ENCODE measurements at regions not wholly inside any gene's neighbourhood (a gene's known extent, or its start where the extent isn't known, plus 50 kb on each side); places are given as distances from the start of the nearest gene placed in this dataset.
"Not testable (repeated sequence)": the region's sequence is repeated elsewhere in the genome, so short reads cannot be mapped to it uniquely, and the experiment has no call there.

DNA sequence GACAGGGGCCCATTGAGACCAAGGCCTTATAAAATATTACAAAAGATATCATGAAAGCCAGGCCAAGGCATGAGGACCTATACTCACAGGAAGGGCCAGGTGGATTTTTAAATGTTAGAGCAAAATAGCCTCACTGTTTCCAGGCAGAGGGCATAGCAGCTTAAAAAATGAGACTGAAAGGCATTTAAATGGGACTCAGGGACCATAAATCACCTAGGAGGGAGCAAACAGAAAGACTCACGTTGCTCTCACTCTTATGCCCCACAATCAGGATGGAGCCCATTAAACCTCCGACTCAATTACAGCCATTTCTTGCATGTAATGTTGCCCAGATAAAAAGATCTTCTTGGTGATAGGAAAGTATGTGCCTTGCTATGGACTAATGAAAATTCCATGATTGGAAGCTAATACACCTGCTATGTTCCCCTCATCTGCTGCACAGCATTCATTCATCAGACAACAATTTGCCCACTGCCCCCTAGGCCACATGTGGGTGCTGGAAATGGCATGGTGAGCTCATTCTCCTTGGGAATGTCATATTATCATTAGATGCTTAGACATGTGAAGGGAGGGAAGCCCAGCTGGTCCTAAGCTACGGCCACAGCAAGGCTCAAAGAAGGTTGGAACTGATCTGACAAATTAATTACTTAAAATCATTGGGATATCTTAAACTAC is 128.6 kb upstream of the GRIA1 start:
- Histone ChIP-seq H3K27ac (ENCODE audit: insufficient read depth in 1 of 2, low read depth in 1 of 2, low read length in 2 of 2, poor library complexity in 1 of 2, severe bottlenecking in 2 of 2) (no peak overlapping the region), H3K4me3 (ENCODE audit: control insufficient read depth in 1 of 7, extremely low read depth in 1 of 7, insufficient read depth in 4 of 7, low read depth in 2 of 7, low read length in 6 of 7) (no peak overlapping the region), H3K9me3 (ENCODE audit: control extremely low read depth in 1 of 5, control insufficient read depth in 4 of 5, insufficient read depth in 2 of 5, low read depth in 1 of 5, low read length in 4 of 5) (no peaks in the 10 kb centered on the region), H3K4me1 (ENCODE audit: control extremely low read depth in 1 of 4, control insufficient read depth in 4 of 4, insufficient read depth in 4 of 4, low read length in 3 of 4) (no peaks in the 10 kb centered on the region), H3K36me3 (ENCODE audit: control insufficient read depth in 4 of 4, insufficient read depth in 4 of 4, low read length in 3 of 4) (no peaks in the 10 kb centered on the region), H3K27me3 (replicated peaks in 2 of 5; ENCODE audit: control insufficient read depth in 4 of 5, insufficient read depth in 5 of 5, low read length in 4 of 5) (no peaks in the 10 kb centered on the region)
- POLR2A ChIA-PET = no interaction called here
- CTCF ChIA-PET = no interaction called here
- no CpG with 5 or more reads among the region's 3 CpGs for WGBS (ENCODE audit: insufficient coverage)
- DNase-seq = no peak

DNA sequence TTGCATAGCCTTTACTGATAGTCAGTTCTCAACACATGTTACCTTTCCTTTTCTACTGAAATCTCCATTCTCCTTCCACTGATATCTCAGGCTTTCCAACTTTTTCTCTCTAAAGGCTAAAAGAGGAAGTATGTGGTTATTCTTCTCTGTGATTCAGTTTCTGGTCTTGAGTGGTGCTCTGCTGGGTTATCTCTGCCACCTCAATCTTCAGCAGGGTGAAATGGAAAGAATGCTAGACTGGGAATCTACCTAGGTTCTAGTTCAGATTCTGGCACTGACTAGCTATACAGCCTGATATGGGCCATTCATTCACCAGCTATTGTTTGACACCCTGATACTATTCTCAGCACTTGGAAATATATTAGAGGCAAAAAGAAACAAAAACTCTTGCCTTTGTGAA is 124.9 kb upstream of the GRIA1 start:
- Histone ChIP-seq H3K4me1 (ENCODE audit: control extremely low read depth in 1 of 4, control insufficient read depth in 4 of 4, insufficient read depth in 4 of 4, low read length in 3 of 4) (no peaks in the 10 kb centered on the region), H3K4me3 (ENCODE audit: control insufficient read depth in 1 of 7, extremely low read depth in 1 of 7, insufficient read depth in 4 of 7, low read depth in 2 of 7, low read length in 6 of 7) (no peak overlapping the region), H3K9me3 (ENCODE audit: control extremely low read depth in 1 of 5, control insufficient read depth in 4 of 5, insufficient read depth in 2 of 5, low read depth in 1 of 5, low read length in 4 of 5) (no peaks in the 10 kb centered on the region), H3K27me3 (replicated peaks in 2 of 5; ENCODE audit: control insufficient read depth in 4 of 5, insufficient read depth in 5 of 5, low read length in 4 of 5) (no peaks in the 10 kb centered on the region), H3K27ac (ENCODE audit: insufficient read depth in 1 of 2, low read depth in 1 of 2, low read length in 2 of 2, poor library complexity in 1 of 2, severe bottlenecking in 2 of 2) (no peak overlapping the region), H3K36me3 (ENCODE audit: control insufficient read depth in 4 of 4, insufficient read depth in 4 of 4, low read length in 3 of 4) (no peaks in the 10 kb centered on the region)
- CTCF ChIA-PET = no interaction called here
- POLR2A ChIA-PET = no interaction called here
- DNase-seq = no peak

DNA sequence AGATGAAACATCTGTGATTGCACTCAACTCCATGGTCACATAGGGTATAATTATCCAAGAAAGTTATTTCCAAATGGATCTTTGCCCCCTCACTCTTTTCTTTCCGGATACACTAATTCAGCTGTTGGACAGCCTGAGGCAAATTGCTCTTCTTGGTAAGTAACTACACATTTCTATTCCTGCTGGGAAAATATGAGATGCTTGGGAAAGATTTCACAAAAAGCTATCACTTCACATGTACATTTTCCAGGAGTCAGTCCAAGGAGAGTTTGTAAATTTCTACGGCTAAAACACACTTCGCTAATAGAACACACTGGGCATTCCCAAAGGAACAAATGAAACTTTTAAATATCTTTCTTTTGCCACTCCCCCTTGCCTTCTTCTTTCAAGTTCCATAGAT is 123.0 kb upstream of the GRIA1 start:
- no peaks in the 10 kb centered on the region for H3K9me3 ChIP-seq (ENCODE audit: control extremely low read depth in 1 of 5, control insufficient read depth in 4 of 5, insufficient read depth in 2 of 5, low read depth in 1 of 5, low read length in 4 of 5)
- no peak overlapping the region for H3K4me3 ChIP-seq (ENCODE audit: control insufficient read depth in 1 of 7, extremely low read depth in 1 of 7, insufficient read depth in 4 of 7, low read depth in 2 of 7, low read length in 6 of 7)
- DNase-seq = no peak
- no peak overlapping the region for H3K27ac ChIP-seq (ENCODE audit: insufficient read depth in 1 of 2, low read depth in 1 of 2, low read length in 2 of 2, poor library complexity in 1 of 2, severe bottlenecking in 2 of 2)
- CTCF ChIA-PET = no interaction called here
- H3K4me1 ChIP-seq (ENCODE audit: control extremely low read depth in 1 of 4, control insufficient read depth in 4 of 4, insufficient read depth in 4 of 4, low read length in 3 of 4) = no peaks in the 10 kb centered on the region
- WGBS (ENCODE audit: insufficient coverage) = 100% methylated on average over 2 of the region's 3 CpGs
- no peaks in the 10 kb centered on the region for H3K27me3 ChIP-seq (replicated peaks in 2 of 5; ENCODE audit: control insufficient read depth in 4 of 5, insufficient read depth in 5 of 5, low read length in 4 of 5)
- POLR2A ChIA-PET = no interaction called here
- H3K36me3 ChIP-seq (ENCODE audit: control insufficient read depth in 4 of 4, insufficient read depth in 4 of 4, low read length in 3 of 4) = no peaks in the 10 kb centered on the region

GRCh38 chr5:153372425-153373129 is 117.9 kb upstream of the GRIA1 start:
- ChIA-PET CTCF (no interaction called here), POLR2A (no interaction called here)
- Histone ChIP-seq H3K9me3 (ENCODE audit: control extremely low read depth in 1 of 5, control insufficient read depth in 4 of 5, insufficient read depth in 2 of 5, low read depth in 1 of 5, low read length in 4 of 5) (no peaks in the 10 kb centered on the region), H3K4me1 (ENCODE audit: control extremely low read depth in 1 of 4, control insufficient read depth in 4 of 4, insufficient read depth in 4 of 4, low read length in 3 of 4) (no peaks in the 10 kb centered on the region), H3K27me3 (replicated peaks in 2 of 5; ENCODE audit: control insufficient read depth in 4 of 5, insufficient read depth in 5 of 5, low read length in 4 of 5) (no peaks in the 10 kb centered on the region), H3K4me3 (ENCODE audit: control insufficient read depth in 1 of 7, extremely low read depth in 1 of 7, insufficient read depth in 4 of 7, low read depth in 2 of 7, low read length in 6 of 7) (no peak overlapping the region), H3K36me3 (ENCODE audit: control insufficient read depth in 4 of 4, insufficient read depth in 4 of 4, low read length in 3 of 4) (no peaks in the 10 kb centered on the region), H3K27ac (ENCODE audit: insufficient read depth in 1 of 2, low read depth in 1 of 2, low read length in 2 of 2, poor library complexity in 1 of 2, severe bottlenecking in 2 of 2) (no peak overlapping the region)
- DNase-seq = no peak
- WGBS (ENCODE audit: insufficient coverage) = 75% methylated on average over 3 of the region's 6 CpGs

DNA sequence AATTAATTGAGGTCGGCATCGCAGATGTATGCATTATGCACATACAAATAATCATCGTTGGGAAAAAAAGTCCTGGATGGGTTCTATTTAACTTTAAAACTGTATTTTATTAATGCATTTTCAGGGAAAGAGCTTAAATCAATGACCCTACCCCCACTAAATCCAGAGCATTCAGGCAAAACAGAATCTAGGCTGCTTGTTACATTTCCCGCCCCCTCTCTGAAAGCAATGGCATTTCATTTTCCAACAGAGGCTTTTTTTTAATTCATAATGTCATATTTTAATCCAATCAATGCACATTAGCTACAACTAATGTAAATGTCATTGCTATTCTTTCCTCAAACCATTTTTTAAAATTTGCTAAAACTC is 117.4 kb upstream of the GRIA1 start:
- no peaks in the 10 kb centered on the region for H3K4me1 ChIP-seq (ENCODE audit: control extremely low read depth in 1 of 4, control insufficient read depth in 4 of 4, insufficient read depth in 4 of 4, low read length in 3 of 4)
- no peak overlapping the region for H3K27ac ChIP-seq (ENCODE audit: insufficient read depth in 1 of 2, low read depth in 1 of 2, low read length in 2 of 2, poor library complexity in 1 of 2, severe bottlenecking in 2 of 2)
- no peak overlapping the region for H3K4me3 ChIP-seq (ENCODE audit: control insufficient read depth in 1 of 7, extremely low read depth in 1 of 7, insufficient read depth in 4 of 7, low read depth in 2 of 7, low read length in 6 of 7)
- no peaks in the 10 kb centered on the region for H3K27me3 ChIP-seq (replicated peaks in 2 of 5; ENCODE audit: control insufficient read depth in 4 of 5, insufficient read depth in 5 of 5, low read length in 4 of 5)
- no peaks in the 10 kb centered on the region for H3K36me3 ChIP-seq (ENCODE audit: control insufficient read depth in 4 of 4, insufficient read depth in 4 of 4, low read length in 3 of 4)
- WGBS (ENCODE audit: insufficient coverage) = 100% methylated on average over 1 of the region's 4 CpGs
- no peaks in the 10 kb centered on the region for H3K9me3 ChIP-seq (ENCODE audit: control extremely low read depth in 1 of 5, control insufficient read depth in 4 of 5, insufficient read depth in 2 of 5, low read depth in 1 of 5, low read length in 4 of 5)
- DNase-seq = no peak
- CTCF ChIA-PET = no interaction called here
- POLR2A ChIA-PET = no interaction called here

GRCh38 chr5:153381630-153382029 is 108.8 kb upstream of the GRIA1 start:
- CTCF ChIA-PET; H3K27ac ChIP-seq (ENCODE audit: insufficient read depth in 1 of 2, low read depth in 1 of 2, low read length in 2 of 2, poor library complexity in 1 of 2, severe bottlenecking in 2 of 2); H3K9me3 ChIP-seq (ENCODE audit: control extremely low read depth in 1 of 5, control insufficient read depth in 4 of 5, insufficient read depth in 2 of 5, low read depth in 1 of 5, low read length in 4 of 5); H3K27me3 ChIP-seq (replicated peaks in 2 of 5; ENCODE audit: control insufficient read depth in 4 of 5, insufficient read depth in 5 of 5, low read length in 4 of 5); DNase-seq; H3K4me3 ChIP-seq (ENCODE audit: control insufficient read depth in 1 of 7, extremely low read depth in 1 of 7, insufficient read depth in 4 of 7, low read depth in 2 of 7, low read length in 6 of 7); H3K4me1 ChIP-seq (ENCODE audit: control extremely low read depth in 1 of 4, control insufficient read depth in 4 of 4, insufficient read depth in 4 of 4, low read length in 3 of 4); POLR2A ChIA-PET; H3K36me3 ChIP-seq (ENCODE audit: control insufficient read depth in 4 of 4, insufficient read depth in 4 of 4, low read length in 3 of 4): not testable (repeated sequence)
- 100% methylated on average over 5 of the region's 10 CpGs for WGBS (ENCODE audit: insufficient coverage)

GRCh38 chr5:153390569-153390968 is 99.9 kb upstream of the GRIA1 start:
- POLR2A ChIA-PET = no interaction called here
- Histone ChIP-seq H3K27ac (ENCODE audit: insufficient read depth in 1 of 2, low read depth in 1 of 2, low read length in 2 of 2, poor library complexity in 1 of 2, severe bottlenecking in 2 of 2) (no peak overlapping the region), H3K4me3 (ENCODE audit: control insufficient read depth in 1 of 7, extremely low read depth in 1 of 7, insufficient read depth in 4 of 7, low read depth in 2 of 7, low read length in 6 of 7) (no peak overlapping the region), H3K4me1 (ENCODE audit: control extremely low read depth in 1 of 4, control insufficient read depth in 4 of 4, insufficient read depth in 4 of 4, low read length in 3 of 4) (no peaks in the 10 kb centered on the region), H3K9me3 (ENCODE audit: control extremely low read depth in 1 of 5, control insufficient read depth in 4 of 5, insufficient read depth in 2 of 5, low read depth in 1 of 5, low read length in 4 of 5) (no peaks in the 10 kb centered on the region), H3K36me3 (ENCODE audit: control insufficient read depth in 4 of 4, insufficient read depth in 4 of 4, low read length in 3 of 4) (no peaks in the 10 kb centered on the region), H3K27me3 (replicated peaks in 2 of 5; ENCODE audit: control insufficient read depth in 4 of 5, insufficient read depth in 5 of 5, low read length in 4 of 5) (no peaks in the 10 kb centered on the region)
- CTCF ChIA-PET = interaction anchor here (0.6 kb wide), 1 partner anchor 518 kb away, joined by 3 read pairs; no protein-coding TSS in a partner anchor
- DNase-seq = no peak

Data from common myeloid progenitor, CD34-positive (primary cell).